IMR-90 (cell line): ENCODE measurements at regions not wholly inside any gene's neighbourhood (a gene's known extent, or its start where the extent isn't known, plus 50 kb on each side); places are given as distances from the start of the nearest gene placed in this dataset.

ENCODE experiments used
- ATAC-seq: fragments of 200-7000 bp; cut with Tn5 transposase; 2 replicates; pipeline ENCODE4 v1.9.1; 2020; ENCODE audit warnings: low read depth, mild to moderate bottlenecking, moderate library complexity
- BruUV-seq: library from RNA; stranded (reverse); fragments of 400-500 nt; replicated peaks from 2 replicates; lab custom pipeline; 2021; lab: Mats Ljungman, UMichigan
- CTCF ChIA-PET: fragments of 300-600 bp; formaldehyde crosslinking; extraction: SDS; loops from one replicate; lab custom pipeline; 2021; ENCODE audit warnings: antibody characterized with exemption; lab: Yijun Ruan, JAX
- POLR2A ChIA-PET: fragments of 300-600 bp; sonication (Branson Sonifier 250); formaldehyde crosslinking; loops from one replicate; lab custom pipeline; 2022; ENCODE audit warnings: antibody characterized with exemption; ENCODE audit not compliant: unreplicated experiment; lab: Charles Lee
- DNase-seq: peaks from one replicate; pipeline ENCODE4 v3.0.0; 2013
- H2AFZ ChIP-seq: replicated peaks from 2 replicates; pipeline ENCODE3; 2013; ENCODE audit warnings: low read length, mild to moderate bottlenecking; ENCODE audit not compliant: poor library complexity
- H2AK5ac ChIP-seq: 2 replicates; pipeline ENCODE4 v1.6.1; 2013; ENCODE audit warnings: low read depth, low read length, inconsistent platforms
- H2AK9ac ChIP-seq: replicated peaks from 2 replicates; pipeline ENCODE3; 2013; ENCODE audit warnings: mild to moderate bottlenecking, low read depth, low read length, moderate library complexity; ENCODE audit not compliant: poor library complexity
- H2BK120ac ChIP-seq: 2 replicates; pipeline ENCODE4 v1.6.1; 2013; ENCODE audit warnings: low read depth, low read length, inconsistent platforms
- H2BK15ac ChIP-seq: 3 replicates; pipeline ENCODE4 v1.6.1; 2013; ENCODE audit warnings: low read depth, low read length, inconsistent platforms
- H2BK20ac ChIP-seq: 2 replicates; pipeline ENCODE4 v1.6.1; 2013; ENCODE audit warnings: low read depth, mild to moderate bottlenecking, inconsistent platforms, low read length, moderate library complexity
- H2BK5ac ChIP-seq: 2 replicates; pipeline ENCODE4 v1.6.1; 2013; ENCODE audit warnings: mild to moderate bottlenecking, low read depth, low read length, inconsistent platforms; ENCODE audit not compliant: poor library complexity, severe bottlenecking
- H3K14ac ChIP-seq: replicated peaks from 2 replicates; pipeline ENCODE4 v1.6.1; 2013; ENCODE audit warnings: low read depth, low read length, inconsistent platforms
- H3K18ac ChIP-seq: 2 replicates; pipeline ENCODE4 v1.6.1; 2013; ENCODE audit warnings: low read depth, low read length, control low read depth
- H3K23ac ChIP-seq: 2 replicates; pipeline ENCODE4 v1.6.1; 2013; ENCODE audit warnings: low read depth, low read length, inconsistent platforms
- H3K27ac ChIP-seq: 2 replicates; pipeline ENCODE4 v1.5.1; 2013; ENCODE audit warnings: mild to moderate bottlenecking, control low read depth, low read length; ENCODE audit not compliant: insufficient read depth
- H3K27me3 ChIP-seq: 2 replicates; pipeline ENCODE4 v1.6.1; 2013; ENCODE audit warnings: low read length; ENCODE audit not compliant: control insufficient read depth, insufficient read depth
- H3K36me3 ChIP-seq: 2 replicates; pipeline ENCODE4 v1.6.1; 2013; ENCODE audit warnings: low read length, mixed read lengths; ENCODE audit not compliant: control insufficient read depth, insufficient read depth
- H3K4ac ChIP-seq: 2 replicates; pipeline ENCODE4 v1.6.1; 2013; ENCODE audit warnings: low read depth, low read length, inconsistent platforms
- H3K4me1 ChIP-seq: 2 replicates; pipeline ENCODE4 v1.6.1; 2013; ENCODE audit warnings: low read length, mixed read lengths; ENCODE audit not compliant: control insufficient read depth, insufficient read depth
- H3K4me2 ChIP-seq: 2 replicates; pipeline ENCODE4 v1.6.1; 2013; ENCODE audit warnings: low read depth, mild to moderate bottlenecking, control low read depth, low read length, moderate library complexity
- H3K4me3 ChIP-seq: 2 replicates; pipeline ENCODE4 v1.5.1; 2013; ENCODE audit warnings: low read depth, mild to moderate bottlenecking, control low read depth, low read length, moderate library complexity; ENCODE audit not compliant: insufficient read depth
- H3K56ac ChIP-seq: 2 replicates; pipeline ENCODE4 v1.6.1; 2013; ENCODE audit warnings: low read length, inconsistent platforms; ENCODE audit not compliant: insufficient read depth; ENCODE audit errors: extremely low read depth
- H3K79me1 ChIP-seq, 2 experiments: 2 replicates each; pipeline ENCODE4 v1.6.1; 2013; ENCODE audit warnings: low read length in 2 of 2, inconsistent platforms in 1 of 2, low read depth in 1 of 2
- H3K9ac ChIP-seq: 2 replicates; pipeline ENCODE4 v1.6.1; 2013; ENCODE audit warnings: low read depth, low read length, control low read depth
- H3K9me1 ChIP-seq: 2 replicates; pipeline ENCODE4 v1.6.1; 2013; ENCODE audit warnings: low read length, inconsistent platforms; ENCODE audit not compliant: insufficient read depth
- H3K9me3 ChIP-seq: 2 replicates; pipeline ENCODE4 v1.6.1; 2013; ENCODE audit warnings: low read length; ENCODE audit not compliant: control insufficient read depth, insufficient read depth
- H4K20me1 ChIP-seq: 2 replicates; pipeline ENCODE4 v1.6.1; 2013; ENCODE audit warnings: low read length, inconsistent platforms; ENCODE audit not compliant: insufficient read depth
- H4K5ac ChIP-seq: 2 replicates; pipeline ENCODE4 v1.6.1; 2013; ENCODE audit warnings: mild to moderate bottlenecking, low read depth, low read length, control low read depth
- H4K8ac ChIP-seq, 2 experiments: 2 replicates each; pipeline ENCODE4 v1.6.1; 2013; ENCODE audit warnings: low read depth in 2 of 2, low read length in 2 of 2, control low read depth in 1 of 2, inconsistent platforms in 1 of 2
- H4K91ac ChIP-seq: 2 replicates; pipeline ENCODE4 v1.6.1; 2013; ENCODE audit warnings: low read depth, low read length, inconsistent platforms; ENCODE audit not compliant: insufficient read depth
- BHLHE40 ChIP-seq: fragments of 150-350 bp; IDR thresholded peaks from 2 replicates; pipeline ENCODE4 v1.6.1; 2016; ENCODE audit warnings: mild to moderate bottlenecking, low read depth, low read length
- CEBPB ChIP-seq: IDR thresholded peaks from 2 replicates; pipeline ENCODE4 v1.6.1; 2012; ENCODE audit warnings: low read depth, low read length, improper control_type of control experiment
- CHD1 ChIP-seq: IDR thresholded peaks from 2 replicates; pipeline ENCODE4 v1.6.1; 2012; ENCODE audit warnings: low read depth, low read length, improper control_type of control experiment
- FOS ChIP-seq: fragments of 150-350 bp; IDR thresholded peaks from 2 replicates; pipeline ENCODE4 v1.6.1; 2016; ENCODE audit warnings: low read depth, low read length
- MAFK ChIP-seq: IDR thresholded peaks from 2 replicates; pipeline ENCODE4 v1.6.1; 2012; ENCODE audit warnings: low read depth, low read length, improper control_type of control experiment
- MAZ ChIP-seq: IDR thresholded peaks from 2 replicates; pipeline ENCODE4 v1.6.1; 2012; ENCODE audit warnings: low read depth, mild to moderate bottlenecking, low read length, improper control_type of control experiment, moderate library complexity, borderline replicate concordance
- MXI1 ChIP-seq: IDR thresholded peaks from 2 replicates; pipeline ENCODE4 v1.6.1; 2012; ENCODE audit warnings: low read depth, mild to moderate bottlenecking, low read length, moderate library complexity, borderline replicate concordance
- NFE2L2 ChIP-seq: fragments of 150-350 bp; IDR thresholded peaks from 2 replicates; pipeline ENCODE4 v1.6.1; 2016; ENCODE audit warnings: low read depth, mild to moderate bottlenecking, low read length
- POLR2A ChIP-seq: IDR thresholded peaks from 2 replicates; pipeline ENCODE4 v1.6.1; 2012; ENCODE audit warnings: mild to moderate bottlenecking, low read depth, low read length
- RAD21 ChIP-seq: IDR thresholded peaks from 2 replicates; pipeline ENCODE4 v1.6.1; 2012; ENCODE audit warnings: low read length, improper control_type of control experiment
- RCOR1 ChIP-seq: IDR thresholded peaks from 2 replicates; pipeline ENCODE4 v1.6.1; 2012; ENCODE audit warnings: mild to moderate bottlenecking, low read length, improper control_type of control experiment; ENCODE audit not compliant: insufficient replicate concordance
- RFX5 ChIP-seq: IDR thresholded peaks from 2 replicates; pipeline ENCODE4 v1.8.0; 2012; ENCODE audit warnings: low read depth, mild to moderate bottlenecking, low read length, moderate library complexity
- SMC3 ChIP-seq: fragments of 150-350 bp; IDR thresholded peaks from 2 replicates; pipeline ENCODE4 v1.6.1; 2016; ENCODE audit warnings: low read depth, mild to moderate bottlenecking, antibody characterized with exemption, low read length, moderate library complexity
- WGBS, 2 experiments: methylation state at CpG; one replicate each; pipeline versions ENCODE4 v1.1.5 to v1.1.7; 2013; ENCODE audit warnings: missing lambda C conversion rate in 2 of 2; ENCODE audit not compliant: insufficient read length in 1 of 2; ENCODE audit errors: extremely low coverage in 2 of 2; 5-methylcytosine and 5-hydroxymethylcytosine counted together
- dilution Hi-C: fragments of 300-500 bp; cut with HindIII; formaldehyde crosslinking; loops from one replicate; pipeline ENCODE4 v1.14.3; 2018; ENCODE audit warnings: low sequenced_read_pairs; ENCODE audit not compliant: unreplicated experiment
- in situ Hi-C: fragments of 300-500 bp; cut with MboI; formaldehyde crosslinking; loops from 3 replicates; pipeline ENCODE4 v1.14.3; 2019; ENCODE audit warnings: low sequenced_read_pairs, inconsistent platforms, mixed read lengths
- intact Hi-C: fragments of 100-400 bp; cut with micrococcal nuclease; formaldehyde crosslinking; loops from 2 replicates; pipeline ENCODE4 v1.10.0; 2022
- TF ChIP-seq, protein P1 (sequence below): fragments of 150-350 bp; IDR thresholded peaks from 2 replicates; pipeline ENCODE4 v1.6.1; 2016; ENCODE audit warnings: low read depth, mild to moderate bottlenecking, low read length, moderate library complexity, borderline replicate concordance
- TF ChIP-seq, protein P2 (sequence below): fragments of 150-350 bp; IDR thresholded peaks from 2 replicates; pipeline ENCODE4 v1.6.1; 2017; ENCODE audit warnings: mild to moderate bottlenecking, antibody characterized with exemption, low read length, low read depth
- TF ChIP-seq, protein P3 (sequence below): conservative IDR thresholded peaks from 2 replicates; pipeline ENCODE4 v1.5.1; 2012; ENCODE audit warnings: mild to moderate bottlenecking, low read depth, low read length, improper control_type of control experiment

DNA sequence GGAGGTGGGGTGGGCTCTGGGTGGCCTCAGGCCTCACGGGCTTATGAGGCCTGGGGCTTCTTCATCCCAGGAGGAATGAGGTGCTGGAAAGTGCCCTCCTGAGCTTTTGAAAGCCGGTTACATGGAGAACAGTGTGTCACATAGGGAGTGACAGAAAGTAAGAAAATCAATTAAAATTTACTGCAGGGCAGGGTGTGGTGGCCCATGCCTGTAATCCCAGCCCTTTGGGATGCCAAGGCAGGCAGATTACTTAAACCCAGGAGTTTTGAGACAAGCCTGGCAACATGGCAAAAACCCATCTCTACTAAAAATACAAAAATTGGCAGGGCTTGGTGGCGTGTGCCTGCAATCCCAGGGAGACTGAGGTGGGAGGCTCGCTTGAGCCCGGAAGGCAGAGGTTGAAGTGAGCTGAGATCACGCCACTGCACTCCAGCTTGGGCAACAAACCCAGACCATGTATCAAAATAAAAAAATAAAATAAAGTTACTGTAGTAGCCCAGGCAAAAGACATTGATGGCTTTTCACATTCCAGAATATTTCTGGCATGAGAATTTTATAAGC is 125.8 kb upstream of the DAPK1 start:
- no peak overlapping the region for H3K4ac ChIP-seq
- no peaks in the 10 kb centered on the region for H3K79me1 ChIP-seq
- no peak overlapping the region for H4K91ac ChIP-seq
- no peak overlapping the region for H3K56ac ChIP-seq
- no peak overlapping the region for H2BK20ac ChIP-seq
- in situ Hi-C loops (no loop called here), intact Hi-C loops (no loop called here), dilution Hi-C loops (no loop called here)
- ATAC-seq (no peak), DNase-seq (no peak)
- no peak overlapping the region for H4K5ac ChIP-seq
- 74% methylated on average over 2 of the region's 6 CpGs; no CpG with 5 or more reads in 1 of the 2 experiments for WGBS, 2 experiments
- no peak overlapping the region for H2BK5ac ChIP-seq
- ChIA-PET POLR2A (no interaction called here), CTCF (interaction anchor here (0.6 kb wide), 1 partner anchor 1547 kb away, joined by 3 read pairs; no protein-coding TSS in a partner anchor)
- H3K23ac ChIP-seq = no peak overlapping the region
- no peak overlapping the region for H3K18ac ChIP-seq
- no peak overlapping the region for H3K14ac ChIP-seq
- H2BK15ac ChIP-seq = no peak overlapping the region
- TF ChIP-seq, protein P1, sequence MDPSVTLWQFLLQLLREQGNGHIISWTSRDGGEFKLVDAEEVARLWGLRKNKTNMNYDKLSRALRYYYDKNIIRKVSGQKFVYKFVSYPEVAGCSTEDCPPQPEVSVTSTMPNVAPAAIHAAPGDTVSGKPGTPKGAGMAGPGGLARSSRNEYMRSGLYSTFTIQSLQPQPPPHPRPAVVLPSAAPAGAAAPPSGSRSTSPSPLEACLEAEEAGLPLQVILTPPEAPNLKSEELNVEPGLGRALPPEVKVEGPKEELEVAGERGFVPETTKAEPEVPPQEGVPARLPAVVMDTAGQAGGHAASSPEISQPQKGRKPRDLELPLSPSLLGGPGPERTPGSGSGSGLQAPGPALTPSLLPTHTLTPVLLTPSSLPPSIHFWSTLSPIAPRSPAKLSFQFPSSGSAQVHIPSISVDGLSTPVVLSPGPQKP = no peak
- TF ChIP-seq, protein P2, sequence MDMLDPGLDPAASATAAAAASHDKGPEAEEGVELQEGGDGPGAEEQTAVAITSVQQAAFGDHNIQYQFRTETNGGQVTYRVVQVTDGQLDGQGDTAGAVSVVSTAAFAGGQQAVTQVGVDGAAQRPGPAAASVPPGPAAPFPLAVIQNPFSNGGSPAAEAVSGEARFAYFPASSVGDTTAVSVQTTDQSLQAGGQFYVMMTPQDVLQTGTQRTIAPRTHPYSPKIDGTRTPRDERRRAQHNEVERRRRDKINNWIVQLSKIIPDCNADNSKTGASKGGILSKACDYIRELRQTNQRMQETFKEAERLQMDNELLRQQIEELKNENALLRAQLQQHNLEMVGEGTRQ = no peak
- no peak for TF ChIP-seq CHD1
- TF ChIP-seq CEBPB = no peak
- TF ChIP-seq FOS = no peak
- no peak for TF ChIP-seq RCOR1
- TF ChIP-seq MXI1 = no peak
- no peak for TF ChIP-seq SMC3
- no peak for TF ChIP-seq RAD21
- TF ChIP-seq POLR2A = no peak
- no peak for TF ChIP-seq RFX5
- TF ChIP-seq MAZ = no peak
- TF ChIP-seq BHLHE40 = no peak
- TF ChIP-seq, protein P3, sequence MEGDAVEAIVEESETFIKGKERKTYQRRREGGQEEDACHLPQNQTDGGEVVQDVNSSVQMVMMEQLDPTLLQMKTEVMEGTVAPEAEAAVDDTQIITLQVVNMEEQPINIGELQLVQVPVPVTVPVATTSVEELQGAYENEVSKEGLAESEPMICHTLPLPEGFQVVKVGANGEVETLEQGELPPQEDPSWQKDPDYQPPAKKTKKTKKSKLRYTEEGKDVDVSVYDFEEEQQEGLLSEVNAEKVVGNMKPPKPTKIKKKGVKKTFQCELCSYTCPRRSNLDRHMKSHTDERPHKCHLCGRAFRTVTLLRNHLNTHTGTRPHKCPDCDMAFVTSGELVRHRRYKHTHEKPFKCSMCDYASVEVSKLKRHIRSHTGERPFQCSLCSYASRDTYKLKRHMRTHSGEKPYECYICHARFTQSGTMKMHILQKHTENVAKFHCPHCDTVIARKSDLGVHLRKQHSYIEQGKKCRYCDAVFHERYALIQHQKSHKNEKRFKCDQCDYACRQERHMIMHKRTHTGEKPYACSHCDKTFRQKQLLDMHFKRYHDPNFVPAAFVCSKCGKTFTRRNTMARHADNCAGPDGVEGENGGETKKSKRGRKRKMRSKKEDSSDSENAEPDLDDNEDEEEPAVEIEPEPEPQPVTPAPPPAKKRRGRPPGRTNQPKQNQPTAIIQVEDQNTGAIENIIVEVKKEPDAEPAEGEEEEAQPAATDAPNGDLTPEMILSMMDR = no peak
- TF ChIP-seq MAFK = no peak
- no peak for TF ChIP-seq NFE2L2
- H3K4me1 ChIP-seq = no peaks in the 10 kb centered on the region; the same call in 1 of the 2 replicates
- no peaks in the 10 kb centered on the region for H3K9me3 ChIP-seq
- no peak overlapping the region for H3K27ac ChIP-seq
- H2AFZ ChIP-seq = no peak overlapping the region
- no peak overlapping the region for H2BK120ac ChIP-seq
- no peak overlapping the region for H3K4me2 ChIP-seq
- BruUV-seq = no TSS peak
- H4K8ac ChIP-seq = no peak overlapping the region
- H4K20me1 ChIP-seq = no peaks in the 10 kb centered on the region
- H3K4me3 ChIP-seq = no peak overlapping the region
- no peaks in the 10 kb centered on the region for H3K36me3 ChIP-seq
- H3K9me1 ChIP-seq = no peaks in the 10 kb centered on the region
- H3K27me3 ChIP-seq = no peaks in the 10 kb centered on the region; the same call in 1 of the 2 replicates
- no peak overlapping the region for H2AK5ac ChIP-seq
- no peak overlapping the region for H2AK9ac ChIP-seq
- H3K9ac ChIP-seq = no peak overlapping the region
